Umbilical cord (tissue), 1 donor: ENCODE measurements at regions not wholly inside any gene's neighbourhood (a gene's known extent, or its start where the extent isn't known, plus 50 kb on each side); places are given as distances from the start of the nearest gene placed in this dataset.

Source experiments
- DNase-seq: peaks from one replicate; pipeline ENCODE4 v3.0.0-alpha.2; 2015; ENCODE audit warnings: low spot score

DNA sequence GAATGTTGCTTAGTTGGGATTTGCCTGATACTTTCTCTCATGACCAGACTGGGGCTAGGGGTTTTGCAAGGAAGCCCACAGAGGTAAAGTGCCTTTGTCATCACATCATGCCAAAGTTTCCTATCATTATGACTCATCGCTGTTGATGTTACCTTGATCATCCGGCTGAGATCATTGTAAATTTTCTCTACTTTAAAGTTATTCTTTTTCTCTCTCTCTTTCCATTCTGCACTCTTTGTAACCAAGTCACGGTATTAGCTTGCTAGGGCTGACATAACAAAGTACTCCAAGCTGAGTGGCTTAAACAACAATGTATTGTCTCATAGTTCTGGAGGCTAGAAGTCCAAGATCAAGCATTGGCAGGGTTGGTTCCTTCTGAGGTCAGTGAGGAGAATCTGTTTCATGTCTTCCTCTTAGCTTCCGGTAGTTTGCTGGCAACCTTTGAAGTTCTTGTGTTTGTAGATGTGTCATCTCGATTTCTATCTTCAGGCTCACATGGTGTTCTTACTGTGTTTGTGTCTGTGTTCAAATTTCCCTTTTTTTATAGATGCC lies 113.0 kb downstream of the DTHD1 start:
- DNase-seq = no peak

GRCh38 chr4:36399762-36400353 lies 118.4 kb downstream of the DTHD1 start:
- no peak for DNase-seq

DNA sequence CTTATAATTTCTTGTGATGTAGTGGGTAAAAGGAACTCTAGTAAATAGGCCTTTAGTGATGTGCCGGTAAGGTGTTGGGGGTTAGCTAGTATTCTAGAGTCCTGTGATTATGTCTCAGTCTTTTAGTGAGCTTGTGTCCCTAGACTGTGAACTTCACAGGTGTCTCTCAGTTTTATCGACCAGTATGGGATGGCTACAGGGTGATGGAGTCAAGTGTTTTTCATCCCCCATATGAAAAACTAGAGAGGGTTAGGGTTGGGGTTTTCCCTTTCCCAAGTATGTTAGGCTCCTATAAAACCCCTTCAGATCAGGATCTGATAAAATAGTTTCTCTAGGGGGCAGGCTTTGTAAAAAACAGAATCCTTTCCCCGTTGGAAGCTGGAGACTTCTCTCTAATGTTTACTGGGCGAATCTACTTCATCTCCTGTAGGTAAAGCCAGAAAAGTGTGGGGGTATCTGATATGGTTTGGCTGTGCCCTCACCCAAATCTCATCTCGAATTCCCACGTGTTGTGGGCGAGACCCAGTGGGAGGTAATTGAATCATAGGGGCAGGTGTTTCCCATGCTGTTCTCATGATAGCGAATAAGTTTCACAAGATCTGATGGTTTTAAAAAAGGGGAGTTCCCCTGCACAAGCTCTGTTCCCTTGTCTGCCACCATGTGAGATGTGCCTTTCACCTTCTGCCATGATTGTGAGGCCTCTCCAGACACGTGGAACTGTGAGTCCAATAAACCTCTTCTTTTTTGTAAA lies 120.8 kb downstream of the DTHD1 start:
- DNase-seq = no peak

DNA sequence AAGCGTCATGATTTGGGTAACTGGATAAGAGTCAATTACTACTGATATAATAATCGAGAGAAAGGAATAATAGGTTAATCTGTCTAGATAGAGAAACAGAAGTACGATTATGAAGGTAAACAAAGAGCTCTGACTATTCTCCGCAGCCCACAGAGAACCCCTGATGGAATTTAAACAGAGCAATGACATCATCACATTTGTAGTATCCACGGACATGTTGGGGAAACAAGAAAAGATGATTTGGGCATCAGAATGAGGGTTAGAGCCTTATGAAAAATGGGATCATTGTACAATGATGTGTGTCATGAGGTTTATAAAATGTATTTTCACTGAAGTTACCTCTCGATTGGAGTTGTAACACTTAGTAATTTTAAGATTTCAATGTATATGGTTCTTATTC lies 129.9 kb downstream of the DTHD1 start:
- no peak for DNase-seq

GRCh38 chr4:36414248-36414647 lies 132.8 kb downstream of the DTHD1 start:
- DNase-seq = no peak

GRCh38 chr4:36417146-36417545 lies 135.7 kb downstream of the DTHD1 start:
- no peak for DNase-seq

GRCh38 chr4:36420111-36420679 lies 138.8 kb downstream of the DTHD1 start:
- DNase-seq = no peak

DNA sequence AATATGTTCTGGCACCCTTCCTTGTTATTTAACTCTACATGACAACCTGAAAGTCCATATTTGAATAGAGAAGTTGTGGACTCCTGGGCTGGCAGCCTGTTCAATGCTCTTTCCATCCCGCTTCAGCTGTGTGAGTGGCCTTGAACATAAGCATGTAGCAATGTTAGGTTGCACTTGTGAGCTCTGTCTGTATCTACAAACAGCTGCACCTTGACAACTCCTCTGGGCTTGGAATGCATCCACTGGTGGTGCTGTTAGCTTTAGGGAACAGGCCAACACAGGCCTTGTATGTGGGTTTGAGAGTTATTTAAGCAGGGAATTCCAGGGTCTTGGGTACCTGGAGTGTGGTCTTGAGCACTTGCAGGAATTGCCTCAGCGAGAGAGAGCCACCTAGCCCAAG lies 141.2 kb downstream of the DTHD1 start:
- no peak for DNase-seq

GRCh38 chr4:36426741-36427140 lies 145.3 kb downstream of the DTHD1 start:
- no peak for DNase-seq

- no peak for DNase-seq
Measured at GRCh38 chr4:36427696-36428095, 146.3 kb downstream of the DTHD1 start.

DNA sequence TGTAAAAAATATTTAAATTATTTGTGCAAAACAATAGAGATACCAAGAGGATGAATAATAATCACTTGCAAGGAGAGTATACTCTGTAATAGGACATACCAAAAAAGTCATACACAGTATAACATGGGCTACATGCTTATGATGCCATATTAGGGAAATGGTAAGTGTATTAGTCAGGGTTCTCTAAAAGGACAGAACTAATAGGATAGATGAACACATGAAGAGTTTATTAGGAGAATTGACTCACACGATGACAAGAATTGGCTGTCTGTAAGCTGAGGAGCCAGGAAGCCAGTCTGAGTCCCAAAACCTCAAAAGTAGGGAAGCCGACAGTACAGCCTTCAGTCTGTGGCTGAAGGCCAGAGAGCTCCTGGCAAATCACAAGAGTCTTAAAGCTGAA lies 151.2 kb downstream of the DTHD1 start:
- no peak for DNase-seq

DNA sequence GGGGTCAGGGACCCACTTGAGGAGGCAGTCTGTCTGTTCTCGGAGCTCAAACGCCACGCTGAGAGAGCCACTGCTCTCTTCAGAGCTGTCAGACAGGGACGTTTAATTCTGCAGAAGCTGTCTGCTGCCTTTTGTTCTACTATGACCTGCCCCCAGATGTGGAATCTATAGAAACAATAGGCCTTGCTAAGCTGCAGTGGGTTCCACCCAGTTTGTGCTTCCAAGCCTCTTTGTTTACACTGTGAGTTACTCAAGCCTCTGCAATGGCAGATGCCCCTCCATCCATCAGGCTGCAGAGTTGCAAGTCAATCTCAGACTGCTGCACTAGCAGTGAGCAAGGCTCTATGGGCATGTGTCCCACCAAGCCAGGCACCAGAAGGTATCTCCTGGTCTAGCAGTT lies 158.1 kb downstream of the DTHD1 start:
- DNase-seq = no peak

DNA sequence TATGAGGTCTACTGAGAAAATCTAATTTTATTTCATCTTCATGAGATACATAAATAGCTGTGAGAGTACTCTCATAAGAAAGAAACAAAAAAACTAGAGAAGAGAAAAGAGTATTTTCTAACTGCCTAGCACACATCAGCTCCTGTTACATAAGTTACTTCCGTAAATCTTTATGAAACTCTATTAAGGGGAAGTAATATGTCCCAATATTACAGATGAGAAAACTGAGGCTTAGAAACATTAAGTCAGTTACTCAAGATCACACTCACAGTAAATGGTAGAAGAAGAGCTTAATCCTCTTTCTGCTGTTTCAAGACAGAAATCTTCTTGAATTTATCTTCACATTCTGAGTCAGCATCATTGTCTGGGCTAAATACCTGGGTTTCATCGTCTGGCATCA lies 164.1 kb downstream of the DTHD1 start:
- peak; percentile 3 for DNase-seq

DNA sequence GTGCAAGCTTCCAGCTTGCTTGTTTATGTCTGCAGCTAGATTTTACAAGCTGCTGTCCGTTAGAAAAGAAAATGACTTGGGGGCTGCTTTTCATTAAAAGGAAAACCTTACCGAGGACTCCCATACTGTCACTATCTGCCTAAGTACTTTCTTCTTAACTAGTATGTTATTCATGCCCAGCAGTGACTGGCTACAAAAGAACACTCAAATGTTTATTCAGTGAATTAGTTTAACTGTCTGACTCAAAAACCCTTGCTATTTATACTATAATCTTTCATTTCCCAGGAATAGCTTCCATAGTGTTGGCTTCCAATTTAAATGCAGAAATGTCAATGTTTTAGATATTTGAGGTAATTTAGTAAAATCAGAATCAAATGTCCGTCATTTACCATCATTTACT lies 164.9 kb downstream of the DTHD1 start:
- DNase-seq = no peak

- peak; percentile 12 for DNase-seq
Measured at GRCh38 chr4:36461344-36461743, 179.9 kb downstream of the DTHD1 start.

DNA sequence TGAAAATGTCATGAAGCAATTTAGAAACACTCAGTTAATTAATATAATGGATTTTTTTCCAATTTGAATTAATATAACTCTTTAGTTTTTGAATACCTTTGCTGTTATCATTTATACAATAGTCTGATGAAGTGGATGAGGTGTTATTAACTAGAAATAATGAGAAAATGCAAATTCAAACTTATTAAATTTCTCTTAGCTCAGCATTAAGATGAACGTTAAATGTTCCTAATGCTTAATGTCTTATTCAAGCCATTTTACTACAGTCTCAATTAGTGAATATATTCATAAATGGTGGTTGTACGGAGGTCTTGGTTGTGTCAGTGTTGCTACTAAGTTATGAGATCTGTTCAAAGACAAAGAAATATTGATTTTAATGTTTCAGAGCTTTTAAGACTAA lies 186.3 kb downstream of the DTHD1 start:
- DNase-seq = no peak

- no peak for DNase-seq
Measured at GRCh38 chr4:36471903-36472302, 190.5 kb downstream of the DTHD1 start.

DNA sequence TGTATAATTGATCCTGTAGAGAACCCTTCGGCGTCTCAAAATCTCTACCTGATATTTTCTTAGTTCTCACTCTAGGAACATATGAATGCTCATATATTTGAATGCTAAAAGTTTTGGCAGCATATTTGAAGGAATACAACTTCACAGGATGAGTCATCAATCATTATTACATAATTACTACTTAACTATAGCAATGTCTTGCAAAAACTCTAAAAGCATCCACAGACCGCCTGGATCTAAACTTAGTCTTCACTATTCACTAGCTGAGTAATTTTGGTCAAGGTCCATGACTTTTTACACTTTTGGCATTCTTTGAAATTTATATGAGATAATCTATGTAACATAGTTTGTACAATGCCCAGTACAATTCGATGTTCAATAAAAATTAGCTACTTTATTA lies 194.7 kb downstream of the DTHD1 start:
- DNase-seq = no peak

GRCh38 chr4:36477861-36478260 lies 196.4 kb downstream of the DTHD1 start:
- no peak for DNase-seq

GRCh38 chr4:36485885-36486284 lies 204.5 kb downstream of the DTHD1 start:
- no peak for DNase-seq

DNA sequence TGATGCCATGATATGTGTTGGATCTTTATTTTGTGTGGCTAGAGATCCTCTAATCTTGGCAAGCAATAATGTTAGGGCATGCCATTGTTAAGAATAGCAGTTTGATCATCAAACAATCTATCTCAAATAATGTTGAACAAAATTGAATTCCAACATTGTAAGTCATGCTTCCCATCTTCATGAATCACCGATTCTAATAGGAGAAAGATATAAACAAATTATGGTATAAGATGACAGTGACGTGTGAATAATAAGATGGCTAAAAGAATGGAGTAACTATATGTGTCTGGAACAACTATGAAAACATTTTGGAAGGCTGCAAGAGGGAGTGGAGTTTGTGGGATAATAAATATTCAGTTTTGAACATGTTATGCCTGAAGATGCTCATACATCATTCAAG lies 208.4 kb downstream of the DTHD1 start:
- DNase-seq = no peak

DNA sequence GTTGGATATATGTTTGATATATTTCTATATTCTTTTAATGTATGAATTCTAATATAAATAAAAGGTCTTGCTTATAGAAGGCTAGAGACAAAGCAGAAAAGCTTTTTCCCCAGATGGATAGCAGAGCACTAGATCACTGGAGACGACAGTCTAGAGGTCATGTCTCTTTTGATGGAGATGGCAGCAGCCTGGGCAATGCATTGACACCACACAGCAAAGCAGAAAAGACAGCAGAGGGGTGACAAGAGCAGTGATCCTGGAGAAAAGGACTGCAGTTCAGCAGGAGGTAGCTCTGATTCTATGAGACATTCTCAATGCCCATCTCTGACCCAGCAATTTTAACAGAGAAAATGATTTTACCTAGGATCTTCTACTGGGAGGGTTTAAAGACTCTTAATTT lies 210.6 kb downstream of the DTHD1 start:
- no peak for DNase-seq

GRCh38 chr4:36492590-36492989 lies 211.2 kb downstream of the DTHD1 start:
- no peak for DNase-seq
